ENCODE measurements at regions not wholly inside any gene's neighbourhood (a gene's known extent, or its start where the extent isn't known, plus 50 kb on each side); places are given as distances from the start of the nearest gene placed in this dataset.

DNA sequence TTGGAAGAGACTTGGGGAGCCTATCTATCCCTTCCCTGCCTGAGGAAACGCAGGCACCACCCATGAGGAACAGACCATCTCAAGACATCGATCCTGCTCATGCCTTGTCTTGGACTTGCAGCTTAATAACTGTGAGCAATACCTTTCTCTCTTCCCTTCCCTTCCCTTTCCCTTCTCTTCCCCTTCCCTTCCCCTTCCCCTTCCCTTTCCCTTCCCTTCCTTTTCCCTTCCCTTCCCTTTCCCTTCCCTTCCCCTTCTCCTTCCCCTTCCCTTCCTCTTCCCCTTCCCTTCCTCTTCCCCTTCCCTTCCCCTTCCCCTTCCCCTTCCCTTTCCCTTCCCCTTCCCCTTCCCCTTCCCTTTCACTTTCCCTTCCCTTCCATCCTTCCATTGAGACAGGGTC, 650.7 kb upstream of the SOX11 start:
- FAIRE-seq, result no peak

DNA sequence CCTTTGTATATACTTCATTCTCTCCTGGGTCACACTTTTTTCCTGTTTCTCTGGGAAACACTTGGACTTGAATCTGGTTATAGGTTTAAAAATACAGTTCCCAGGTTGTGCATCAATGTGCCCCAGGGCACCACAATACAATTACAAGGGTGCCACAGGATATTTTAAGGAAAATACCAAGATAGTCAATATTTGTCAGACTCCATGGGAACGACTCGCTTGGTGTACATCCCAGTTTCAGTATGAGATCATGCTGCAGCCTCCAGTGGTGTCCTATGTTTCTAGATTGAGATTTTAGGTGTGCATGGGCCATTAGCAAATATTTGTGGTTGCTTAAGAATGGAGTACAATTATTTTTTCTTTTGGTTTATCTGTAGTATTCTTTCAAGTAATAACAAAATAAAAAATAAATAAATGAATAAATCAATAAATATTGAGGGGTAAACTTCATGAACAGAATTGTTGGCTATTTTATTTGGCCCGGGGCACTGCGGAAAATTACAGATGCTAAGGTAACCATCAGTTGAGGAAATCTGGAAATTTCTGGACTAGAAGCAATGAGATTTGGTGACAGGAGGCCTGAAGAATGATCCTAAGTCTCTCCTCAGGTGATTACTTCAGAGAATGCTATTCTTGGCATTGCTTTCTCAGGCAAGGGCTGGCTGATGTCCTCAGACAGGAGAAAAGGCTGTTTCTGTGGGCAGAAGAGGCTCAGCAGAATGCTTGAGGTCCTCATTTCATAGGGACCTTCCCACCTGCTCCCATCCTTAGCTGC, 649.3 kb upstream of the SOX11 start:
- FAIRE-seq, result no peak
- TF ChIP-seq, protein P1, sequence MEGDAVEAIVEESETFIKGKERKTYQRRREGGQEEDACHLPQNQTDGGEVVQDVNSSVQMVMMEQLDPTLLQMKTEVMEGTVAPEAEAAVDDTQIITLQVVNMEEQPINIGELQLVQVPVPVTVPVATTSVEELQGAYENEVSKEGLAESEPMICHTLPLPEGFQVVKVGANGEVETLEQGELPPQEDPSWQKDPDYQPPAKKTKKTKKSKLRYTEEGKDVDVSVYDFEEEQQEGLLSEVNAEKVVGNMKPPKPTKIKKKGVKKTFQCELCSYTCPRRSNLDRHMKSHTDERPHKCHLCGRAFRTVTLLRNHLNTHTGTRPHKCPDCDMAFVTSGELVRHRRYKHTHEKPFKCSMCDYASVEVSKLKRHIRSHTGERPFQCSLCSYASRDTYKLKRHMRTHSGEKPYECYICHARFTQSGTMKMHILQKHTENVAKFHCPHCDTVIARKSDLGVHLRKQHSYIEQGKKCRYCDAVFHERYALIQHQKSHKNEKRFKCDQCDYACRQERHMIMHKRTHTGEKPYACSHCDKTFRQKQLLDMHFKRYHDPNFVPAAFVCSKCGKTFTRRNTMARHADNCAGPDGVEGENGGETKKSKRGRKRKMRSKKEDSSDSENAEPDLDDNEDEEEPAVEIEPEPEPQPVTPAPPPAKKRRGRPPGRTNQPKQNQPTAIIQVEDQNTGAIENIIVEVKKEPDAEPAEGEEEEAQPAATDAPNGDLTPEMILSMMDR (IDR thresholded peaks at IDR 0.05; ENCODE audit: insufficient read depth, low read length, severe bottlenecking), result no peak

More for the DNA sequence above, 650.7 kb upstream of the SOX11 start:
- TF ChIP-seq, protein P1 (IDR thresholded peaks at IDR 0.05; ENCODE audit: insufficient read depth, low read length, severe bottlenecking), result no peak
- Histone ChIP-seq H3K4me3 (ENCODE audit: low read depth, low read length) (no peak overlapping the region), H3K27me3 (ENCODE audit: control insufficient read depth, insufficient read depth, low read length) (no peaks in the 10 kb centered on the region), H3K36me3 (ENCODE audit: control insufficient read depth, insufficient read depth, low read length) (no peaks in the 10 kb centered on the region)
- no peak for DNase-seq (ENCODE audit: low read depth)

DNA sequence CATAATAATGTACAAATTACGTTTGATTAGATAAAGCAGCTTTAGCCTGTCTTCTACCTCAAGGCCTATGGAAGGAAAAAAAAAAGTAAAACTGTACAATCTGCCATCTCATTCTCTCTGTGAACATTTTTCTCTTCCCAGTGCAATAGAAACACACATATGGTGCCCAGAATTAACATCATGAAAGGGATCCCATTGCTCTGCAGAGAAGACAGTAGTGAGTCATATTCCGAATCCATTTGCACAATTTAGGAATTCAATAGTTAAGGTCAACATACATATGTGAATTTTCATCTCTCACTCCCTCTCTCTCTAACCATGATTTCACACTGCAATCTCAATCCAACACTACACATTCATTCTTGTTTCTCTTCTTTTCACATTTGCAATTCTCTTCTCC, 640.9 kb upstream of the SOX11 start:
- TF ChIP-seq, protein P1 (IDR thresholded peaks at IDR 0.05; ENCODE audit: insufficient read depth, low read length, severe bottlenecking), result no peak
- H3K4me3 ChIP-seq (ENCODE audit: low read depth, low read length), result no peak overlapping the region
- H3K36me3 ChIP-seq (ENCODE audit: control insufficient read depth, insufficient read depth, low read length), result no peaks in the 10 kb centered on the region
- DNase-seq (ENCODE audit: low read depth) (no peak), FAIRE-seq (no peak)
- no peaks in the 10 kb centered on the region for H3K27me3 ChIP-seq (ENCODE audit: control insufficient read depth, insufficient read depth, low read length)

More for the DNA sequence above, 649.3 kb upstream of the SOX11 start:
- no peaks in the 10 kb centered on the region for H3K27me3 ChIP-seq (ENCODE audit: control insufficient read depth, insufficient read depth, low read length)
- no peak overlapping the region for H3K4me3 ChIP-seq (ENCODE audit: low read depth, low read length)
- DNase-seq (ENCODE audit: low read depth), result no peak
- no peaks in the 10 kb centered on the region for H3K36me3 ChIP-seq (ENCODE audit: control insufficient read depth, insufficient read depth, low read length)

DNA sequence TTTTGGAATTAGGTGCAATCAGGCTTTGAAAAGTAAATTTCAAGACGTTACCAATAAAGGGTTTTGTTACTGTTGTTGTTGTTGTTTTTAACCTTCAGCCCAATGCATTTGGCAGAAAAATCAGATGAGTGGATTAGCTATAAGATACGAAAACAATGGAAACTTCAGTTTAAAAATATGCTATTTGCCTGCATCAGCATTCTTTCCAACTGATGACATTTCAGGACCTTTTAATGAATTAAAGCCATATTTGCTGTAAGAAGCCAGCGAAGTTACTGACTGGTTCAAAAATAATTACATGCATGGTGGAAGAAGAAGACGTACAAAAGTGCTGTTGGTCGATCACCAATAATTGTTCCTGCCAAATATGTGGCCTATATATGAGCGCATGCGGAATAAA, 639.3 kb upstream of the SOX11 start:
- no peak overlapping the region for H3K4me3 ChIP-seq (ENCODE audit: low read depth, low read length)
- H3K27me3 ChIP-seq (ENCODE audit: control insufficient read depth, insufficient read depth, low read length), result no peaks in the 10 kb centered on the region
- FAIRE-seq (no peak), DNase-seq (ENCODE audit: low read depth) (no peak)
- no peaks in the 10 kb centered on the region for H3K36me3 ChIP-seq (ENCODE audit: control insufficient read depth, insufficient read depth, low read length)
- TF ChIP-seq, protein P1 (IDR thresholded peaks at IDR 0.05; ENCODE audit: insufficient read depth, low read length, severe bottlenecking), result no peak

DNA sequence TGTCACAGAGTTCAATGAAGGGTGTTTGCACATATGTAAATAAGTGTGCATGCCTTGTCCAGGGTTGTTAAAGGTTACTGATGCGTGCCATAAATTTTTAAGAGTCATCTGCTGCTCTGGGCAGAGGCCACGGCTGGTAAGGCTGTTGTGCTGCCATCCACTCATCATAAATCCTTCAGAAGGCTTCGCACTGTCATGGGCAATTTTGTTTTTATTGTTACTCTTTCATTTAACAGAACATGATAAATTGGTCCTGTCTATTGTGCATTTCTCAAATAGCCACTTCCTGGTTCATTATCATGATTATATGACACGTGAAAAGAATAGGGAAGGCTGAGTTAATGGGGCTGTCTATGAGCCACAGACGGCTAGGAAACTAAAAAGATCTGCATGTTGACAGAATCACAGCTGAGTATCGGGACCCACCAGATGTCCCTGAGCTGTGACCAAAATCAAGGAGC, 634.3 kb upstream of the SOX11 start:
- Histone ChIP-seq H3K4me3 (ENCODE audit: low read depth, low read length) (no peak overlapping the region), H3K27me3 (ENCODE audit: control insufficient read depth, insufficient read depth, low read length) (no peaks in the 10 kb centered on the region), H3K36me3 (ENCODE audit: control insufficient read depth, insufficient read depth, low read length) (no peaks in the 10 kb centered on the region)
- DNase-seq (ENCODE audit: low read depth) (no peak), FAIRE-seq (no peak)
- TF ChIP-seq, protein P1 (IDR thresholded peaks at IDR 0.05; ENCODE audit: insufficient read depth, low read length, severe bottlenecking), result no peak

DNA sequence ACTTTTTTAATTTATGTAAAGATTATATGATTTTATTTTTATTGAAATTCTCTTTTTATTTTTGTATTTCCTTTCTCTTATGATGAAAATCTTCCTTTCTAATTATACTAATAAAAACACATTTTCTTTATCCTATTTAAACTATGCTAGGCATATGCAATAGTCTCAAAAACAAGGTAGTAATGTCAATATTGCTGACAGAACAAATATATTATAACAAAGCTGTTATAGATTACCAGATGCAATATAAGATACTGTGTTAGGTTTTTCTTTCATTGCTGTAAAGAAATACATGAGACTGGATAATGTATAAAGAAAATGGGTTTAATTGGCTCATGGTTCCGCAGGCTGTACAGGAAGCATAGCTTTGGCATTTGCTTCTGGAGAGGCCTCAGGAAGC, 631.2 kb upstream of the SOX11 start:
- H3K36me3 ChIP-seq (ENCODE audit: control insufficient read depth, insufficient read depth, low read length), result no peaks in the 10 kb centered on the region
- TF ChIP-seq, protein P1 (IDR thresholded peaks at IDR 0.05; ENCODE audit: insufficient read depth, low read length, severe bottlenecking), result no peak
- DNase-seq (ENCODE audit: low read depth), result no peak
- no peak overlapping the region for H3K4me3 ChIP-seq (ENCODE audit: low read depth, low read length)
- FAIRE-seq, result no peak
- H3K27me3 ChIP-seq (ENCODE audit: control insufficient read depth, insufficient read depth, low read length), result no peaks in the 10 kb centered on the region
